Neutrophil (primary cell): ENCODE measurements at regions not wholly inside any gene's neighbourhood (a gene's known extent, or its start where the extent isn't known, plus 50 kb on each side); places are given as distances from the start of the nearest gene placed in this dataset.

Source experiments
- H3K27ac ChIP-seq: fragments of 200-600 bp; sonication (generic); 2 replicates; pipeline ENCODE4 v1.5.1; 2016; ENCODE audit warnings: mild to moderate bottlenecking, moderate library complexity
- H3K27me3 ChIP-seq: fragments of 200-600 bp; sonication (generic); 2 replicates; pipeline ENCODE4 v1.6.0; 2016; ENCODE audit warnings: mild to moderate bottlenecking
- H3K36me3 ChIP-seq: fragments of 200-600 bp; sonication (generic); 2 replicates; pipeline ENCODE4 v1.5.1; 2017
- H3K4me1 ChIP-seq, 2 experiments: fragments of 200-600 bp in 1 of 2; sonication (generic) in 1 of 2; 1 replicate in 1 of 2; 2 replicates in 1 of 2; pipeline versions ENCODE4 v1.5.1 to v1.6.1; 2013 to 2016; ENCODE audit warnings: low read depth in 1 of 2, low read length in 1 of 2, mild to moderate bottlenecking in 1 of 2, moderate library complexity in 1 of 2; ENCODE audit not compliant: control insufficient read depth in 1 of 2, insufficient read depth in 1 of 2
- H3K4me3 ChIP-seq, 2 experiments: fragments of 200-600 bp in 1 of 2; sonication (generic) in 1 of 2; 1 replicate in 1 of 2; 2 replicates in 1 of 2; pipeline ENCODE4 v1.5.1; 2013 to 2016; ENCODE audit warnings: low read depth in 1 of 2, low read length in 1 of 2, mild to moderate bottlenecking in 1 of 2, moderate library complexity in 1 of 2
- H3K9me3 ChIP-seq: fragments of 200-600 bp; sonication (generic); 2 replicates; pipeline ENCODE4 v1.5.1; 2016
- CTCF ChIP-seq: fragments of 200-600 bp; sonication (generic); IDR thresholded peaks from 2 replicates; pipeline ENCODE4 v1.5.1; 2016; ENCODE audit warnings: antibody characterized with exemption

DNA sequence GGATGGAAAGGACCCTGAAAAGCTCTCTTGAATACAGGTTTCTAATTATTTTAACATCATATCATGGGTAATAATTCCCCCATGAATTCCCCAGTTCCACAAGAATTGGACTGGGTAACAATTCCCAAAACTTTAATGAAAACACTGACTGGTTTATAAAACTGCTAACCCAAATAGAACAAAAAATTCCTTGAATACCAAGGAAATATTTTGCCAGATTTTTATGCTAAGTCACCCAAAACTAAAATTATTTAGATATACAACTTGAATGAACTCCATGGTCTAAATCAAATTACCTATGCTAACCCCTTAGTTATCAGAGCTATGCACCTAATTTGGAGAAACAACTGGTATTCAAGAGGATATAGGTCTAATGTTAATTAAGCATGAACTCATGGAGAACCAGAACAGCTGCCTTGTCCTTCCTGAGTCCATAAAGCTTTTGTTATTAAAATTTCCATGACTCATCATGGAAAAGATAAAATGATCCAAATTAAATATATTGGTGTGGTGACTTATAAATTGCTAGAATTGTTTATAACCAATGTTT, 164.9 kb upstream of the TUT7 start:
- Histone ChIP-seq H3K36me3 (no peaks in the 10 kb centered on the region), H3K9me3 (no peaks in the 10 kb centered on the region), H3K27me3 (no peaks in the 10 kb centered on the region), H3K4me3 (no peak overlapping the region), H3K4me1 (no peaks in the 10 kb centered on the region), H3K27ac (no peak overlapping the region)
- no peak for TF ChIP-seq CTCF

GRCh38 chr9:86517475-86517874, 163.3 kb upstream of the TUT7 start:
- Histone ChIP-seq H3K27me3 (no peaks in the 10 kb centered on the region), H3K4me1 (no peaks in the 10 kb centered on the region), H3K4me3 (no peak overlapping the region), H3K27ac (no peak overlapping the region), H3K9me3 (no peaks in the 10 kb centered on the region), H3K36me3 (no peaks in the 10 kb centered on the region)
- TF ChIP-seq CTCF = no peak

DNA sequence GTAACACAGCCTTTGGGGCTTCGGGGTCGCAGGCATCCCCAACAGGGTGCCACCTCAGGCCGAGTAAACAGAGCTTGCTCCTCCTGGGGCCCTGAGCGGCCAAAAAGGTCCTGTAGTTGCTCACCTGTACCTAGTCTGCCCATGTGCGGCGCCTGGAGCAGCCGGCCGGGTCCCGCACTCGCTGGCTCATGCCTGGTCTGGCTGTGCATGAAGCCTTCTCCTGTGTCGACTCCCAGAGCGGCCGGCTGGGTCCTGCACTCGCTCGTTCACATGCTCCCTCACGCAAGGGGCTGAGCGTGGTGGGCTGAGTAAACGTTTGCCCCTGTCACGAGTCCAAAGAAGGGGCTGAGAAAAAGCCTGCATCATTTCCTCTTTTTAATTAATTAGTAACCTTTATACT, 162.4 kb upstream of the TUT7 start:
- H3K27ac ChIP-seq = no peak overlapping the region
- no peaks in the 10 kb centered on the region for H3K9me3 ChIP-seq
- H3K27me3 ChIP-seq = no peaks in the 10 kb centered on the region
- TF ChIP-seq CTCF = no peak
- no peak overlapping the region for H3K4me3 ChIP-seq
- H3K4me1 ChIP-seq = no peaks in the 10 kb centered on the region
- no peaks in the 10 kb centered on the region for H3K36me3 ChIP-seq

DNA sequence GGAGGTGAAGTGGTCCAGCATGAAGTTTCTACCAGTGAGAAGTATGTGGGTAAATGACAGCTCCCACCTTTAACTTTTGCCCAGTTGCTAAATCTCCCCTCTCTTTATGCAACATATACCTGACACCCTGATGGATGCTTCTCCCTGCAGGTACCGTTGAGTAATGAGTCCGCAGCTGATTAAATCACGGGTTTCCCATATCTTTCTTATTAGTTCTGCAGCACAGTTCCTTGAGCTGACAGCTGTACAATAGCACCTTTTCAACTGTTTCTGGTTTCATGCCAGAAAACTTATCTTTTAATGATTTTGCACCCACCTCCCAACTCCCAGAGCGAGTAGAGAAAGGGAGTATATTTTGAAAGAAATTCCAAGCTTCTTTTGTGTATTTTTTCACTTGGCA, 161.0 kb upstream of the TUT7 start:
- no peaks in the 10 kb centered on the region for H3K36me3 ChIP-seq
- H3K27me3 ChIP-seq = no peaks in the 10 kb centered on the region
- H3K9me3 ChIP-seq = no peaks in the 10 kb centered on the region
- H3K27ac ChIP-seq = no peak overlapping the region
- no peak for TF ChIP-seq CTCF
- no peak overlapping the region for H3K4me3 ChIP-seq
- H3K4me1 ChIP-seq = no peaks in the 10 kb centered on the region

DNA sequence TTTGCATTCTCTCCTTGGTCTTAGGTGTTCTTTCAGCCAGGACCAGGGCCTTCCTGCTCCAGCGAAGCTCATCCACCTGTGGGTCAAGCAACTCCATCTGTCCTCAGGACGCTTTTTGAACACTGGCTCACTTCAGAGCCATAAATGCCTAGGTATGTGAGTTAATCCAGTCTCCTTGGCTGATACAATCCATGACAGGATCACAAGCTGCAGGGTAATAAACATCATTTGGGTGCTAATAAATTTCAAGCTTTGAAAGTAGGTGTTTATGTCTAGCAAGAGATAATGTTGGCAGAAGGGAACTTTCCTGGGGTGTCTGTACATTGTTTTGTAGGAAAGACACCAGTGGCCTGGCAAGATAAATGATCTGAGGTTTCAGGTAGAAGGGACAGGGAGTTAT, 159.2 kb upstream of the TUT7 start:
- H3K4me3 ChIP-seq = no peak overlapping the region
- H3K36me3 ChIP-seq = no peaks in the 10 kb centered on the region
- no peaks in the 10 kb centered on the region for H3K9me3 ChIP-seq
- H3K4me1 ChIP-seq = no peaks in the 10 kb centered on the region
- TF ChIP-seq CTCF = no peak
- H3K27me3 ChIP-seq = no peaks in the 10 kb centered on the region
- no peak overlapping the region for H3K27ac ChIP-seq

- no peak overlapping the region for H3K4me3 ChIP-seq
- no peak overlapping the region for H3K27ac ChIP-seq
- no peaks in the 10 kb centered on the region for H3K36me3 ChIP-seq
- H3K9me3 ChIP-seq = no peaks in the 10 kb centered on the region
- TF ChIP-seq CTCF = no peak
- no peaks in the 10 kb centered on the region for H3K27me3 ChIP-seq
- H3K4me1 ChIP-seq = no peaks in the 10 kb centered on the region
Measured at GRCh38 chr9:86512929-86513328, 158.7 kb upstream of the TUT7 start.
